Activated T-cell treated with anti-CD3 and anti-CD28 coated beads, Interleukin-2, amount 50 U/mL, for 48 hours (primary cell): ENCODE measurements at regions not wholly inside any gene's neighbourhood (a gene's known extent, or its start where the extent isn't known, plus 50 kb on each side); places are given as distances from the start of the nearest gene placed in this dataset.

ENCODE experiments used
- DNase-seq, 2 experiments: peaks; one replicate each; pipeline ENCODE4 v3.0.0-alpha.2; 2020

GRCh38 chr3:188940573-188940932, 231.2 kb upstream of the TPRG1 start:
- DNase-seq, result no peak

DNA sequence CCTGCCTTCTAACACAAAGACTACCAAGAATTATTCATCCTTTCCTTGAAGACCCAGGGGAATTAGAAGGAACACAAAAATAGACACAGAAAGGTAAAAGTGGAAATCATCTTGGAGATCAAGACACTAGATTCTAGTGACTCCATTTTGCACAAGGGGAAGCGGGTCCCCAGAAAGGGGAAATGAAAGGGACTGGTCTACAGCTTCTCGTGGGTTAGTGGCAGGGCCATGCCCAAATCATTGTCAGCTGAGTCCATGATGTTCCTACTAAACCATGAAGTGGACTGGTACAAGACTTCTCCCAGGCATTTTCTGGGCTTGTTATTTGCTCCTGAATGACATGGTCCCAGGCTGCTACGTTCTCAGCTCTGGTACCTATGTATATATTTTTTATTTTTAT, 230.7 kb upstream of the TPRG1 start:
- no peak for DNase-seq

DNA sequence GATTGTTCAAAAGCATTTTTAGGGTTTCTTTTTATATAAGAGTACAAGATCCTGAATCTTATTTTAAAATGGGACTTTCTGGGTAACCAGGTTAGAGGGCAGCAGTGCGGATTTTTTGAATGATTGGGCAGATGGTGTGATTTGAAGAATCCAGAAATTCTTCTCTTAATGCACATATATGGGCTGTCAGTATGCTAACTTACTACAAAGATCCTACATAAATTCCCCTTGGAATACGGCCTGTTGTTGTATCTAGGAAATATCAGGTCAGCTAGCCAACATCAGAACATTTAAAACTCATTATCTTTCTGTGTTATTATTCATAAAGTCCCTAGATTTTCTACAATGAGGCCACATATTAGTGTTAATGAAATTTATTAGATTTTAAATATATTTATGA, 229.6 kb upstream of the TPRG1 start:
- DNase-seq, result no peak

- no peak for DNase-seq
These were observed 228.2 kb upstream of the TPRG1 start for GRCh38 chr3:188943591-188943990.

DNA sequence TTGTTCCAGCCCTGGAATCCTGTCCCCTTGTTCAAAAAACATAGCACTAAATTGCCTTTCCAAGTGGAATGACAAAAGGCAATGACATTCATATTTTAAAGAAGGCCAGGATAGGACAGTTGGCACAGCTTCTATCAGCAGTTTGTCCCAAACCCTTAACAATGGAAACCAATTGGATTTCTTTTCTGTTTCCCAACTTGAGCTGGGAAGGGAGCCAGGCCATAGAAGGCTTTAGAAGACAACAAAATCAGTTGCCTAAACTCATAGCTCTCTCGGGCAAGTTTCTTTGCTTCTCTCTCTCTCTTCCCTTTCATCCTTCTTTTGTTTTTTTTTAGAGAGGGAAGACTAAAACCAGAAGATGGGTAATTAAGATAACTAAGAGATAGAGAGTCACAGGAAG, 227.7 kb upstream of the TPRG1 start:
- DNase-seq, result no peak

DNA sequence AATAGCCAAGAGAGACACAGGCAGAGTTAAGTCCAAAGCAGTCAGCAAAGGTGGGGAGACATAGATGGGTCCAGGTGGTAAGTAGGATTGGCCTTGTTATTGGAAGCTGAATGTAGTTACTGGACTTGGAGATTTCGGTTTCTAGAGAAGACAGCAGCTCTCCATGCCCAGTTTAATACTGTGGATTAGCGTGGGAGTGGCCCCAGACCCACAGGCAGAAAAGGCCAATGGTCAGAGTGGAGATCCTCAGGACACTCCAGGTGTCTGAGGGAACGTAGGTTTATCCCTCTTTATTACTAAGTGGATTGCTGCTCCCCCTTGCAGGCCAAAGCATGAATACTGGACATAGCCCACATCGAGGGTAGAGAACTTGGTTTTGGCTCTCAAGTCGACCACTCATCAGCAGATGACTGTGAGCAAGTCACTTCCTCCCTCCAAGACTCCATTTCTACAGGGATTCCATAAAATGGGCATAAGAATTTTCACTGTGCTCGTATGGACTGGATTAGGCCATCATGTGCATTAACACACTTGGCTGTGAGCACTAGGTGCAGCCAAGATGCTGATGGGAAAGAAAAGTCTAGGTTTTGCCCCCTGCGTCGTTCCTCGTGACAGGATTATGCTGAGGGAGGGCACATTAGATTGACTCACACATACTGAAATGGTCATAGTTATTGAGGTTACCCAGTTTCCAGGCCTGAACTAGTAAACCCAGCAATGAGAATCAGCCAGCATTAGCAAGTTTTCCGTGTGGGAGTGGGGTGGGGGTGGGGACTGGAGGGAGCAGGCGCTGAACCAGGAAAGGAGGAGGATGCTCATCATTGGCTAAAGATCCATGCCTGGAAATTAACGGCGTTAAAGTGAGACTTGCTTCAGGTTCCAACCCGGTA, 225.2 kb upstream of the TPRG1 start:
- DNase-seq, result no peak

DNA sequence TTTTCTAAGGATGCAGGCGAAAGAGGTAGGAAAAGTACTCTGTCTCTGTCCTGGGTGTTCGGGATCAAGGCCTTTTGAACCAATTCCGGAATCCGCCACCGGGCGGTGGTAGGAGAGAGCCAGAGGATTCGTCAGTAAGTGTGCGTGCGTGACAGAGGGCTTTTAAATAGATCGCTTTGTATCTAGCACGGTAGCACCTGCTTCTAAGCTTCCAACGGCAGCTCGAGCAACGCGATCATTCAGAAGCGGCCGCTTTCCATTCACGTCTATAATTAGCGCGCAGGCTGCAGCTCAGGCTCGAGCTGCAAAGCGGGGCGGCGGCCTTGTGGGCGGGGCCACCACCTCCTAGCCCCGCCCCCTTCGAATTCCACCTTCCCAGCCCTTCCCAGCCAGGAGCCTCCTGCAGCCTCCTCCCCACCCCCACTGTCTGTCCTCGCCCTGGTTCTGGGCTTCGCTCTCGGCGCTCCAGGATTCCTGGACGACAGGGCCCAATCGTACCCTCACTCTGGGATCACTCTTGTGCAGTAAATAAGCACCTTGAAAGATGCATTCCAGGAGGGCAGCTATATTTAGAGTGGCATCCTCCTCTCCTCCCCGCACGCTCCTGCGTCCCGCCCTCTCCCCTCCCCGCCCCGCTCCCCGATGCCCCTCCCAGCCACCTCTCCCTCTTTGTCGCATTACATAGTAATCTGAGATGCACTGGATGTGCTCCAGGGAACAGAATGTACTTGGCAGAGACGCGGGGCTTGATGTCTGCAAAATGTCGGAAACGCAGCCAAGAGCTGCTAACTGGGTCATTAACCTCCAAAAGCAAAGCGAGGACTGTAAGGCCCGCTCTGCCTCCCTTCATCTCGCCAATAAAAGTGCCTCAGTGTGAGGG, 224.1 kb upstream of the TPRG1 start:
- DNase-seq, result peak in 1 of 2 experiments; percentile 50

DNA sequence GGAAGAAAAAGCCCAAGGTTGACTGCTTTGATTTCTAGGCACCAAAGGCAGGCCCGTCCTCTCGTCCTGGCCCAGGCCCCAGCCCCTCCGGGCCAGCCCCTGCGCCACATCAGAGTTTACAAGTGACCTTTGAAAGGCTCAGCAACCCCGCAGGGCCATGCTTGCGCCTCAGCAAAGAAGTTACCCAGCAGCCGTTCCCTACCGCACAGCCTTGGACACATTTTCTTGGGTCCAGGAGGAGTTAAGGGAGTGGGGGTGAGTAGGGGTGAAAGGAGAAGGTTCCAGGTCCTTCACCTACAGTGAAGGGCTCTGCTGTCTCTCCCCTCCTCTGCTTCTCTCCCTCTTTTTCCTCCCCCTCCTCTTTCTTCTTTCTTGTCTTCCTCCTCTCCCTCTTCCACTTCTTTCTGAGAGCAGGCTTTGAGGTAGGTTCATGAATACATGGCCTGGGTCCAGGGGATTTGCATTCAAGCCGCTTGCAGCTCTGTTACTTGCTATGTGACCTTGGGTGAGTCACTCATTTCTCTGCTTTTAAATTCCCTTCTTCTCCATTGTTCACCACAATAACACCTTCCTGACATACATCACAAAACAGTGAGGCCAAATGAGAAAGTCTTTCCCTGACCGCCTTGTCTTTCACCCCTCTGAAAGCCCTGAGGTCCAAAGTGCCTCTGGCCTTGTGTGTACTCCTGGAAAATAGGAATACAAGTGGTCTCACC, 223.3 kb upstream of the TPRG1 start:
- peak in 1 of 2 experiments; percentile 27 for DNase-seq

GRCh38 chr3:188948997-188949389, 222.8 kb upstream of the TPRG1 start:
- no peak for DNase-seq

- no peak for DNase-seq
These were observed 222.3 kb upstream of the TPRG1 start for GRCh38 chr3:188949456-188949855.

DNA sequence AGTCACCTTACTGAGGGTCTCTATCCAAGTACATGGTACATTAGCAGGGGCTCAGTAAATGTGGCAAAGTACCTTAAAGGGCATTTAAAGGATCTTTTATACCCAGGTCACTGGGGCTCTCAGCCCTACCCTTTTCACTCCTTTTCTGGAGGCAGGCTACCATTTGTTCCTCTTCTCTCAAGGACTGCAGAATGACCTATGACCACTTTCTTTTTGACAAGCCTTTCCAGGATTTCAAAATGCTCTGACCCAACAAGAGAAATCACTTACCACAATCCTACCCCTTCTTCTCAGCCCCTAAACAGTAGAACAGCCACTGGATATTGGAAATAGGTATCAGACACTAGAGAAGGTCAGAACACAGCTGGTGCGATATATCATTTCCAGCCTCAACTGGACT, 221.8 kb upstream of the TPRG1 start:
- no peak for DNase-seq

DNA sequence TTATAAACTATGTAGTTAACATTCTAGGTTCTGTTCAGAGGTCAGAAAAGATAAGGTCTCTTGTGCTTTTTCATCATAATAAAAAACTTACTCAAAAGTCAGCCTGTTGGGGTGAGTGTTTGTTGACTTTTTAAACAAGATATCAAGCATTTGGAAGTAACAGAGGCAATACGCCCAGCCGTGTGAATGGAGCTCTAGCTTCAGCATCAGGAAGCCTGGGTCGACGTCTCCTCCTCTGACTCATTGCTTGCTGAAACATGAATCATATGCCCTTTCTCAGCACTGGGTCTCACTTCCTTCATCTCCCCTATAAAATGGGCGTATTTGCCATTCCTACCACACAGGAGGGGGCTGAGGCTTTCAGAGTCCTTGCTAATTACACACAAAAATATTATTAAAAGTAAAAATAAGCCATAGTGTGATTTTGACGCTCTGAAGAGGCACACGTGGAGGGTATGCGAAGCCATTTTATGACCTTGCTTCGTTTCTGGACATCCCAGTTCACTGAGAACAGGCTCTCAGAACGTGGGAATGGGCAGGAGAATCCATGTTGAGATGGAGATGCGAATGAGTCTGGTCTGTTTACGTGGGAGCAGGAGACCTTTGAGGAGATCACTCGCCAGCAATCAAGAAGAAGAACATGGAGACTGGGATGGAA, 220.8 kb upstream of the TPRG1 start:
- DNase-seq, result peak; percentile 54 to 56

- DNase-seq, result no peak
These were observed 220.0 kb upstream of the TPRG1 start for GRCh38 chr3:188951734-188952133.

- DNase-seq, result peak; percentile 86 to 87
These were observed 217.1 kb upstream of the TPRG1 start for GRCh38 chr3:188954590-188955208.

DNA sequence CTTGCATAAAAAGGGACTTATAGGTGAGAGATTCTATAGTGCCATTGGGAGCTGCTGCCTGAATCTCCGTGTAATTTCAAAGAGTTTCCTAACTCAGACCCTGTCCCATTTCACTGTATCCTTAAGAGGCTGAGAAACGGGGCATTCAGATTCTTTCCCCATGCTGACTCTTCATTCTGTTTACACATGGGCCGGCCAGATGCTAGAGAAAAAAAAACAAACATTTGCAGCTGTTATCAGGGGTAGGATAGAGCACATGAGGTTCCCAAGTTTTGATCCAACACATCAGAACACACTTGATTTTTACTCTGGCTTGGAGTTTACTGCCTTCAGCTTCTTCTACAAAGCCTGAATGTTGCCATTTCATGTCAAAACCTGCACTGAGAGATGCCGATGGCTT, 215.9 kb upstream of the TPRG1 start:
- no peak for DNase-seq

DNA sequence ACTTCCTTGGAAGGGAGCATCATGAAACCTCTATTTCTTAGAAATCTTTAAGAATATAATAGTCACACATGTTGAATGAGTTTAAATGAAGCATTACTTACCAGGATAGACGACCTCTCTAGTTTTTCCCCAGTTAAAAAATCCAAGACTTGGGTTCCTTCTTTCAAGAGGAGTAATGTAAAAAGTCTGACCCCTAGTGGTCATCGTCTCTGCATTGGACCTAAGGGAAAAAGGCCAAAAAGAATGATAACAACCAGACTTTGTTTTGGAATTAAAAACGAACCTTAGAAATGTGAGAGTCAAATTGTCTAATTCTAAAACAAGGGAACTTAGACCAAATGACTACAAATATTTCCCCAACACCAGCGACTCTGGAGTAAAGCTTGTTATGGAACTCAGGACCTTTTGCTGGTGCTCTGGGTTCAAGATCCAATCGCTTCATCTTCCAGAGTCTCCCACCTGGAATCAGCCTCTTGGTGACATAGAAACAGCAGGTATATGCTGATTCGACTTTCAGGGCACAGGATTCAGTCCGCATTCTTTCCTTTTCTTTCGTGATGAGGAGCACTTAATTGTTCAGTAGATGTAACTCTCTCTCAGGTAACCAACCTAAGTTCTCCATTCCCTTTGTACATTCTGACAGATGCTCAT, 214.8 kb upstream of the TPRG1 start:
- no peak for DNase-seq

GRCh38 chr3:188959013-188959412, 212.8 kb upstream of the TPRG1 start:
- DNase-seq, result no peak

DNA sequence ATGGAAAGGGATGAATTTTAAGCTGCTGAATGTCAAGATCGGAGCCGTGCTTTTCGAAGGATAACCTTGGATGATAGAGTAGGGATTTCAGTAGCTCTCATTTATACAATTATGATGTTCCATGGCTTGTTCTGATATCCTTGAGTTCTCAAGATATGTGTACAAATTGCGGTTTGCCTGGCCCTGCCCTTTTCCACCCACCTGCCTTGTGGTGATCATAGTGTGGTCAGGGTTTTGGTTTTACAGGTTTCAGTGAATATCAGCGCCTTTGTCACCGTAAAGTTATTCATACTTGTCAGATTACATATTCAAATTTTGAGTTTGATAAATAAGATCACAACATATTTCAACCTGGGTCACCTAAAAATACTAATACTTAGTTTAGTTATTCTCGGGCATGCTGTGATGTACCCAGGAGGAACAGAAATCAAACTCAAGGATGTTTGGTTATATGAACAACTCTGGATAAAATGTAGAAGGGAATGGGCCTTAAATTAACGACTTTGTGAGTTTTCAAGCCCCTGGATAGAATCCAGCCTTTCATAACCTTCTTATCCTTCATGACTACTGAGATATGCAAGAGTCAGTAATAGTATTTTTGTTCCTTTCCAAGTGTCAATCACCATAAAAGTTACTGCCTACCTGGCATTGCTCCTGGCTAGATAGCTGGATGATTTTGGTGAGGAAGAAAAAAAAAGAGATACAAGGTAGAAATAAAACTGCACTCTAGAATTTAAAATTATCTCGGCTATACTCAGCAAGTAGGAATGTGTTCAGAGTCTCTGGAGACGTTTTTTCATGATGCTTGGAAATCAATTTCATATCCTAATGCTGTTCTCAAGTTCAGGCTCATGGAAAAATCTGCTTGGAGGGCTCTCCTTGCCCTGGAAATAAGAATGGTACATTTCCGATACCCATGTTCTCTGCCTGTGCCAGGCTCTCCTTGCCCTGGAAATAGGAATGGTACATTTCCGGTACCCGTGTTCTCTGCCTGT, 209.2 kb upstream of the TPRG1 start:
- DNase-seq, result peak in 1 of 2 experiments; percentile 51

GRCh38 chr3:188964957-188965356, 206.8 kb upstream of the TPRG1 start:
- no peak for DNase-seq

GRCh38 chr3:188972310-188972709, 199.5 kb upstream of the TPRG1 start:
- DNase-seq, result no peak
